Lower leg skin (tissue), 3 donors: ENCODE measurements at regions not wholly inside any gene's neighbourhood (a gene's known extent, or its start where the extent isn't known, plus 50 kb on each side); places are given as distances from the start of the nearest gene placed in this dataset.

ENCODE experiments used
- POLR2A ChIP-seq, 2 donors: fragments of 450-650 bp; IDR thresholded peaks; one replicate each; pipeline ENCODE4 v1.6.1; 2016 to 2017; ENCODE audit warnings: antibody characterized with exemption in 2 of 2, mild to moderate bottlenecking in 1 of 2, moderate library complexity in 1 of 2
- TF ChIP-seq, protein P1 (sequence below), 3 donors: fragments of 450-650 bp; IDR thresholded peaks; one replicate each; pipeline ENCODE4 v1.5.1; 2016; ENCODE audit warnings: antibody characterized with exemption in 3 of 3, mild to moderate bottlenecking in 3 of 3, moderate library complexity in 2 of 3

DNA sequence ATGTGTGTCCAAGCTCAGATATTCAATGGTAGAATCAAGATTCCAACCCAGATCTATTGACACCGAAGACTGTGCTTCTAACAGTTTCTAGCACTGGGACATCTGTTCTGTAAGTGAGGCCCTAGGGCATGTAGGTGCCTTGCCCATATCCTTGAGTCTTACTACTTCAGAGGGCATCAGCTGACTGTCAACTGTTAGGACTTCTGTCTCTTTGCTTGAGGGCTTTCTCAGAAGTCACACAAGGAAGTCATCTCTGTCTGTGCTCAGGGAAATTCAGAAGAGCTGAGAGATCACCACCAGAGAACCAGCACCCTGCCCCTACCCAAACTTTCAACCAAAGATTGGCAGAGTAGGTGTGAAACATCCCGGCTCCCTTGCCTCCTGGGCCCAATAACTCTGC is 403.6 kb upstream of the PROK2 start:
- TF ChIP-seq, protein P1, sequence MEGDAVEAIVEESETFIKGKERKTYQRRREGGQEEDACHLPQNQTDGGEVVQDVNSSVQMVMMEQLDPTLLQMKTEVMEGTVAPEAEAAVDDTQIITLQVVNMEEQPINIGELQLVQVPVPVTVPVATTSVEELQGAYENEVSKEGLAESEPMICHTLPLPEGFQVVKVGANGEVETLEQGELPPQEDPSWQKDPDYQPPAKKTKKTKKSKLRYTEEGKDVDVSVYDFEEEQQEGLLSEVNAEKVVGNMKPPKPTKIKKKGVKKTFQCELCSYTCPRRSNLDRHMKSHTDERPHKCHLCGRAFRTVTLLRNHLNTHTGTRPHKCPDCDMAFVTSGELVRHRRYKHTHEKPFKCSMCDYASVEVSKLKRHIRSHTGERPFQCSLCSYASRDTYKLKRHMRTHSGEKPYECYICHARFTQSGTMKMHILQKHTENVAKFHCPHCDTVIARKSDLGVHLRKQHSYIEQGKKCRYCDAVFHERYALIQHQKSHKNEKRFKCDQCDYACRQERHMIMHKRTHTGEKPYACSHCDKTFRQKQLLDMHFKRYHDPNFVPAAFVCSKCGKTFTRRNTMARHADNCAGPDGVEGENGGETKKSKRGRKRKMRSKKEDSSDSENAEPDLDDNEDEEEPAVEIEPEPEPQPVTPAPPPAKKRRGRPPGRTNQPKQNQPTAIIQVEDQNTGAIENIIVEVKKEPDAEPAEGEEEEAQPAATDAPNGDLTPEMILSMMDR (IDR thresholded peaks at IDR 0.05), result no peak
- no peak for TF ChIP-seq POLR2A (IDR thresholded peaks at IDR 0.05)
